ENCODE measurements at regions not wholly inside any gene's neighbourhood (a gene's known extent, or its start where the extent isn't known, plus 50 kb on each side); places are given as distances from the start of the nearest gene placed in this dataset.
A peak's percentile ranks its signal among the peaks of the same experiment; 100 is the strongest.
"Not testable (repeated sequence)": the region's sequence is repeated elsewhere in the genome, so short reads cannot be mapped to it uniquely, and the experiment has no call there.

- DNase-seq, result not testable (repeated sequence)
Observed at GRCh38 chr9:42326482-42326881, 143.0 kb downstream of the SPATA31A6 start.

- not testable (repeated sequence) for DNase-seq
Observed at GRCh38 chr9:42335342-42335741, 151.9 kb downstream of the SPATA31A6 start.

GRCh38 chr9:42335984-42336657, 152.7 kb downstream of the SPATA31A6 start:
- DNase-seq, result not testable (repeated sequence)

GRCh38 chr9:42338275-42338674, 154.8 kb downstream of the SPATA31A6 start:
- DNase-seq, result not testable (repeated sequence)

DNA sequence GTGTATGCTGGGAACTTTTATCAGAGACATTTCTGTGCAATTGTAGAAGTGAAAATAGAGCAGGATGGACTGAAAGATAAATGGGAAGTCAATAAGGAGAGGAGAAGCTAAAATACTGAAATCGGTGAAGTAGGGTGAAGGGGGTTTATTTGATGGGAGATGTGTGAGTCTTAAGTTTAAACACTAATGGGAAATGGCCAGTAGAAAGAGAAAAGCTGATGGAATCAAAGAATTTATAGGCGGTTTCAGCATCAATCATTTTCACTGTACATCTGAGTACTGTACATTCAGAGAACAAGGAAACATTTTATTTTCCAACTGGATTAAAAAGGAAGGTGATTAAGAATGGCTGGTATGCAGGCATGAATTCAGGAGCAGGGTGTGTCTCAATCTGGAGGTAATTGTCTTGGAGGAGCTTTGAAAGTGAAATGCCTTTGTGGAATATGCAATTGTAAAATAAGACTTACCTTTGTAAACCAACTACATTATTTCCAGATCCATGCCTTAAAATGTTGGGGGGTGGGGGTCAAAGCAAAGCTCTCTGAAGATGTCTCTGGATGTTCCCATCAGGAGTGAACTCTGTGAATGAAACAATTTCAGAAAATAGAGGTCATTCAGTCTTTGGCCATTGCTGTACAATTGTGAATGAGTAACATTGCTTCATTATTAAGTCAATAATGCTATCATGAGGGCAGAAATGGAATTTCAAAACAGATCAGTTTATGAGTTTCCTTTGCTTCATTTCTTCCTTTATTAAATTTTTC, 156.4 kb downstream of the SPATA31A6 start:
- not testable (repeated sequence) for DNase-seq

GRCh38 chr9:42340435-42340723, 156.9 kb downstream of the SPATA31A6 start:
- not testable (repeated sequence) for DNase-seq

DNA sequence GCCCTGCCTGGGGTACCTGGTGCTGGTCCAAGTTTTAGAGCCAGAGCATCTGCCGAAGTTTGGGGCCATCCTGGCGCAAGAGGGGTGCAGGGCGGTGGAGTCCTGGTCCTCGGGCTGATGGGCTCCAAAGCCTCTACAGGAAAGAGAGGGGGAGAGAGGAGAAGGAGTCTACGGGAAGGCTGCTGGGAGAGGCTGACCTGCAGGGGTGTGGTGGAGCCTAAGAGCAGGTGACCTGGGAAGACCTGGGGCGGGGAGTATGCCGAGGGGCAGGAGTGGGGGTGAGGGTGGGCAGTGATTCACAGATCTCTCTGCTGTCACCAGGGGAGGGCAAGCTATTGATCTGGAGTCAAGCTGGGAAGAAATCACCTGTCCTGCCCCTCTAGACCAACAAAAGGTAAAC, 158.4 kb downstream of the SPATA31A6 start:
- not testable (repeated sequence) for DNase-seq

GRCh38 chr9:42342297-42342696, 158.8 kb downstream of the SPATA31A6 start:
- not testable (repeated sequence) for DNase-seq

DNA sequence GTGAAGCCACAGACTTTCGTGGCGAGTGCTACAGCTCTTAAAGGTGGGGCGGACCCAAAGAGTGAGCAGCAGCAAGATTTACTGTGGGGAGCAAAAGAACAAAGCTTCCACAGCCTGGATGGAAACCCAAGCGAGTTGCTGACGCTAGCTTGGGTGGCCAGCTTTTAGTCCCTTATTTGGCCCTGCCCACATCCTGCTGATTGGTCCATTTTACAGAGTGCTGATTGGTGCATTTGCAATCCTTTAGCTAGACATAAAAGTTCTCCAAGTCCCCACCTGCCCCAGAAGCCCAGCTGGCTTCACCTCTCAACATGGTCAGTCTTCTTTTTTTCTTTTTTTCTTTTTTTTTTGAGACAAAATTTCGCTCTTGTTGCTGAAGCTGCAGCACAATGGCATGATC, 161.0 kb downstream of the SPATA31A6 start:
- not testable (repeated sequence) for DNase-seq

DNA sequence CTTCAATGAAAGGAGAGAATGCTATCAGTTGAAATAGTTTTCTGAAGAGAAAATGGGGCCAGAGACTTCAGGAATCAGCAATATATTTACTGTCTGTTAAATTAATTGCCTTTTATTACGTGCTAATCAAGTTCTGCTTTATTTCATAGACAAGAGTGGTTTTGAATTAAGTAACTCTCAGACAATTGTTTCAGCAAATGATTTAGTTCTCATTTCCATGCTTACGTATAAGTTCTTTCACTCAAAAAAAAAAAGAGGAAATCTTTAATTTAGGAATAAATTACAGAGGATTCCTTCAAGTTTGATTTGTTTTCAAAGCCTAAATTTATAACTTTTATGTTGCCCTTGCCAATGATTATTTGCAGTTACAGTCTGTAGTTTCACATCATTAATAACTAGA, 163.5 kb downstream of the SPATA31A6 start:
- DNase-seq, result not testable (repeated sequence)

DNA sequence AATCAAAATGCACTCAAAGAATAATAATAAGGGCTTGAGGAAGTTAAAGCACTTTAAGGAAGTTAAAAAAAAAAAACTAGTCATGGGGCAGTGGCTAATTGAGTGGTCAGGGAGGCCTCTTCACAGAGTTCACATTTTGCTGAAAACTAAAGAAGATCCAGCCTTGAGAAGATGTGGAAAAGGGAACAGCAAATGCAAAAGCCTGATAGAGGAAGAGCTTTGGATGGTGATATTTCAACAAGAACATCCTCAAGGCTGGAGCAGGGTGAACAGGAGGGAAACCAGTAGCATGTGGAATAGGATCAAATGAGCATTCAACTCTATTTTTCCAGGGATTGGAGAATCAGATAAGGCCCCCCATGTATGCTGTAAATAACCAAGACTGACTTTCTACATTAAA, 165.7 kb downstream of the SPATA31A6 start:
- not testable (repeated sequence) for DNase-seq

- DNase-seq, result not testable (repeated sequence)
Observed at GRCh38 chr9:42350412-42350811, 167.0 kb downstream of the SPATA31A6 start.

DNA sequence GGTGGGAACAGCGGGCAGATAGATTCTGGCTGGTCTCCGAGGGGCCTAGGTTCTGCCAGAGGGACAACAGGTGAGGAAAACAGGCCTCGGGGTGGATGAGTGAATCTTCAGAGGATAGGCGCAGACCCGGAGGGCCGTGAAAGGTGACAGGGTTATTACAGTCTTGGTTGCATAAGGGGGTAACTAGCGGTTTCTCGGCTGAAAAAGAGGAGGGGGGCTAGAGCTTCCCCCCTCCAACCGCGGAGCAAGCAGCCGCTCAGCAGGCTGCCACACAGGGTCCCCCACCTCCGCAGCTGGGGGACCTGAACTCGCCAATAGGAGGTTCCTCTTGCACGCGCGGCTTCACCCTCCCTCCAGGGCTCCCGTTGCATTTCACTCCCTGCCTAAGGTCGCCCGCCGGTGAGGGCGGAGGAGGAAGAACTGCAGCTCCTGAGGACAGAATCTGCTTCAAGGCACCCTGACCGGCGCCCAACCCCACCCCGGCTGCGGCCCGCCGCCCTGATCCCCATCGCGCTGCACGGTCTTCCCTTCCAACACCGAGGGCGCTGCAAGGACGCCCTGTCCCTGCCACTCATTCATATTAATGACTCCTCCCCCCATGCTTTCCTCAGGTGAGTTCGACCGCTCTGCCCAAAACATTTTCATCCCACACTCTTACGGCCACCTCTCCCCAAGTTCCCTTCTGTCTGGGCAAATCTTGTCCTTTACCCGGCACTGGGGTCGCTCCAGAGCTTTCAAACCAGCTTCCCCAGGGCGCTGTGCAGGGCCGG, 174.3 kb downstream of the SPATA31A6 start:
- DNase-seq, result not testable (repeated sequence)

- not testable (repeated sequence) for DNase-seq
Observed at GRCh38 chr9:42358626-42359247, 175.3 kb downstream of the SPATA31A6 start.

- DNase-seq, result not testable (repeated sequence)
Observed at GRCh38 chr9:42364410-42365243, 181.2 kb downstream of the SPATA31A6 start.

DNA sequence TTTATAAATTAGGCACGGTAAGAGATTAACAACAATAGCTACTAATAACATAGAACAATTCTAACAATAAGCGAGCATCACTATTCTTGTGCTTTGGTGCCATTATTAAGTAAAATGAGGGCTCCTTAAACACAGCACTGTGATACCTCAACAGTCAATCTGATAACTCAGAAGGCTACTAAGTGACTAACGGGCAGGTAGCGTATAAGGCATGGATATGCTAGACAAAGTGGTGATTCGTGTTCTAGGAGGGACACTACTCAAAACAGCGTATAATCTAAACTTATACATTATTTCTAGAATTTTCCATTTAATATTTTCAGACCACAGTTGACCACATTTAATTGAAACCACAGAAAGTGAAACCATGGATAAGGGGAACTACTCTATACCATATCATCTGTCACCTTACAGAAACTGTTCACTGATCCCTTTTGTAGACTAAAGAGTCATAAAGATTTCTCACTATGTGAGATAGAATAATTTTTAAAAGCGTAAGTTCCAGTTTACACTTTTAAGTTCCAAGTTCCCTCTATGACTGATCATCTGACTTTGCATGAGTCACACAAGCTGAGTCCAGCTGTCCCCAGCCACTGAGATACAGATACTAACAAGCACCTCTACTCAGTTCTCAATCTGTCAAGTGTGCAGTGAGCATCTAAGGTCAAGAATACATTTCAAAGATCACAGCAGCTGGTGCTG, 181.9 kb downstream of the SPATA31A6 start:
- DNase-seq, result peak; percentile 52

- not testable (repeated sequence) for DNase-seq
Observed at GRCh38 chr9:42368279-42368881, 184.9 kb downstream of the SPATA31A6 start.

GRCh38 chr9:42370172-42370571, 186.7 kb downstream of the SPATA31A6 start:
- not testable (repeated sequence) for DNase-seq

GRCh38 chr9:42371417-42371816, 188.0 kb downstream of the SPATA31A6 start:
- not testable (repeated sequence) for DNase-seq

GRCh38 chr9:42377530-42378417, 194.3 kb downstream of the SPATA31A6 start:
- not testable (repeated sequence) for DNase-seq
